GM12892 (cell line): ENCODE measurements at regions not wholly inside any gene's neighbourhood (a gene's known extent, or its start where the extent isn't known, plus 50 kb on each side); places are given as distances from the start of the nearest gene placed in this dataset.

Source experiments
- POLR2A ChIP-seq: IDR thresholded peaks from 2 replicates; pipeline ENCODE4 v1.6.1; 2011; ENCODE audit warnings: low read depth, low read length, control low read depth
- POLR2AphosphoS5 ChIP-seq: IDR thresholded peaks from 2 replicates; pipeline ENCODE4 v1.6.1; 2011; ENCODE audit warnings: low read depth, low read length, control low read depth
- TAF1 ChIP-seq: IDR thresholded peaks from 2 replicates; pipeline ENCODE4 v1.6.1; 2011; ENCODE audit warnings: low read depth, mild to moderate bottlenecking, control low read depth, low read length, borderline replicate concordance

DNA sequence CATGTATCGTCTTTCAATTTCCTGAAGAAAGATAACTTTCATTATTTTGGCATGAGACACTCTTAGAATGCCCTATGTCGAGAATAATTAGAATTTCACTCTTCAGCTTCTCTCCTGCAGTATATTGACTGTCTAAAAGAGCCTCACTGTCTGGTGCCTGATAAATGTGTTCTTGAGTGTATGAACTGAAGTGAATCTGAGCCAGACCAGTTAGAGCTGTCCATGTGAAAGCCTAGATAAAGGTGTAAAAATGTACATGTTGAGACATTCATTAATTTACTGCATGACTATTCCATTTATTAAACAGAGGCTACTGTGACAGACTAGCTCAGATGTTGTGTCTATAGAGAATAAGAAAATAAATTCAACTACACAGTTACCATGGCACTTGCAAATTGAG lies 283.2 kb downstream of the PCDH18 start:
- TF ChIP-seq TAF1, result no peak
- TF ChIP-seq POLR2A, result no peak
- TF ChIP-seq POLR2AphosphoS5, result no peak
